HG03064 (cell line): ENCODE measurements at regions not wholly inside any gene's neighbourhood (a gene's known extent, or its start where the extent isn't known, plus 50 kb on each side); places are given as distances from the start of the nearest gene placed in this dataset.
"Not testable (repeated sequence)": the region's sequence is repeated elsewhere in the genome, so short reads cannot be mapped to it uniquely, and the experiment has no call there.

Experiments used
- ATAC-seq: cut with Tn5 transposase; IDR thresholded peaks from one replicate; pipeline ENCODE4 v1.9.1; 2021; ENCODE audit warnings: low read depth; ENCODE audit not compliant: unreplicated experiment

GRCh38 chr10:109218207-109218606, 705.1 kb downstream of the XPNPEP1 start:
- no peak for ATAC-seq

GRCh38 chr10:109215291-109216075, 707.8 kb downstream of the XPNPEP1 start:
- ATAC-seq: no peak

DNA sequence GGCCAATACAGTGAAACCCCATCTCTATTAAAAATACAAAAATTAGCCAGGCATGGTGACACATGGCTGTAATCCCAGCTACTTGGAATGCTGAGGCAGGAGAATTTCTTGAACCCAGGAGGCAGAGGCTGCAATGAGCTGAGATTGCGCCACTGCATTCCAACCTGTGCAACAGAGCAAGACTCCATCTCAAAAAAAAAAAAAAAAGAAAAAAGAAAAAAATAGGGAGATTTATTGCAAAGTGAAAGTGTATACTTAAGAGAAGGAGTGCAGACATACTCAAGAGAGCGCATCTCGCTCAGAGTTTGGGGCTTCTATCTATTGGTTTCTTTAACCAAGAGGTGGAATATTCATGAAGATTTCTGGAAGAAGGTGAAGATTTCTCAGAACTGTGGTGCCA, 708.4 kb downstream of the XPNPEP1 start:
- not testable (repeated sequence) for ATAC-seq

GRCh38 chr10:109207361-109207760, 716.0 kb downstream of the XPNPEP1 start:
- ATAC-seq: no peak

DNA sequence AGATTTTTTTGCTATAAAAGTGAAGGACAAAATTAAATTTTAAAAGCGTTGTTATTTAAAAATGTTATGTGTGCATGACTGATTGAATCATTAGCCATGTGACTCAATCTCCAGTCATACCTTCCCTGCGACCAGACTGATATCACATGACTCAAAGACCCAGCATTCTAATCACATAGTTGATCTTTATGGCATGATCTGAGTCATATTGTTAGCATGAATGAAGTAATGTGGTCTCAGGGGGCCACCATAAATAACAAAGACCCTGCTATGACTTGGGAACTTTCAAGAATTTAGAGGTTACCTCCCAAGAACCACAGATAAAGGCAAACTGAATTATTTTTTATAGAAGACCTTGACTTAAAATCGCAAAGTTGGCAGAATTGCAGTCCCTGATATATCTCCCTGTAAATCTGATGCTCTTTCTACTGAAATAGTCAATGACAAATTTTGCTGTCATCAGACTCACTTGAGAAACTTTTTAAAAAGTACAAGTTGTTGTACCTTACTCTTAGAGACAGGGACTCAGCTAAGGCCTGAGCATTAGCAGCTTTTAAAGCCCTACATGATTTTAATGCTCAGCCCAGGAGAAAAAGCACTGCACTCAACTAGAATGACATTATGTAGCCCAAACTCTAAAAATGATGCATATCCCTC, 717.3 kb downstream of the XPNPEP1 start:
- ATAC-seq: no peak

GRCh38 chr10:109203646-109204353, 719.5 kb downstream of the XPNPEP1 start:
- ATAC-seq: no peak

DNA sequence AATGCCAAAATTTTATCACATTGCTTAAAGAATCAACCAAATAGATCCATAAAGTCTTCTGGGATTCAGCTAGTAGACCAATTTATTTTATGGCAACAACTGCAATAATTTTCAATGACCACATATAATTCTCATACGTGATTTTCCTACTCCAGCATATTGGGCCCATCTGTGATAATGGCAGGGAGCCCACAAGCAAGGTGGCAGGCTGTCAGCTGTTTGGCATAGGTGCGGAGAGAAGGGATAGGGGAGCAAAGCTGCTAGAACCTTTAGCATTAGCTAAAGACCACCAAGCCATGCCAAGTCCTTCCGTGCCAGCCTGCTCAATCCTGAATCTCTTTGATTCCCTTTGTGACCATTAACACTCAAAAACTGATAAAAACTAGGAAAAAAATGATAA, 721.2 kb downstream of the XPNPEP1 start:
- ATAC-seq: no peak

DNA sequence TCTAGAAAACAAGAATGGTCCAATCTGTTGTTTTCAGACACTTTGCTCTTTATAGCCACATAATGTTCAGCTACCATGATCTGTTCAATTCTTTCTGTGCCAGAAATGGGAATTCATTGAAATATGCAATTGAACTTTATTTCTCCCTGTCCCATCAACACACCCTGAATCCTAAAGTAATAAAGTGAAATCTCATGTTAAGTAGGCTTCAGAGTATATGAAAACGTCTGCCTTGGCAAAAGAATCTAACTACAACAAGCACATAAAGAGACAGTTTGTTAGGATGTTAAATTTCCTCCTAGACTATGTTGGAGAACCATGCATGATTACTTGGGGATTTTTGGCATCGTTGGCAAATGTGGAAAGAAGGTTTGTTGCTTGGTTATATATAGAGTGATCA, 722.7 kb downstream of the XPNPEP1 start:
- ATAC-seq: no peak

DNA sequence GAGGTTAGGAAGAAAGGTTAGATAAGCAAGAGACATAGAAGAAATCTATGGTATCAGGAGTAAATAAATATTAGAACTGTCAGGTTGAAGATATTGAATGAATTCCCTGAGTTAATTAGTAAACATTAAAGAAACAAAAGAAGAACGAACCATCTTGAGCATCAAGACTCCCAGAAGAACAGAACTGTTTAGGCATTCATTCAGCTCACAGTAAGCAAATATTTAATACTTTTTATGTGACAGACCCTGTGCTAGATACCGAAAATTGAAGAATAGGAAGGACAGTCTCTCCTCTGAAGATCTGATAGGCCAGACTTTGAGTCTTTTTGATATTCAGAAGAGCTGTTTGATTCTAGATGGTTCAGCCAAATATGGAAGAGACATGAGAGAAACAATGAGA, 731.5 kb downstream of the XPNPEP1 start:
- no peak for ATAC-seq

DNA sequence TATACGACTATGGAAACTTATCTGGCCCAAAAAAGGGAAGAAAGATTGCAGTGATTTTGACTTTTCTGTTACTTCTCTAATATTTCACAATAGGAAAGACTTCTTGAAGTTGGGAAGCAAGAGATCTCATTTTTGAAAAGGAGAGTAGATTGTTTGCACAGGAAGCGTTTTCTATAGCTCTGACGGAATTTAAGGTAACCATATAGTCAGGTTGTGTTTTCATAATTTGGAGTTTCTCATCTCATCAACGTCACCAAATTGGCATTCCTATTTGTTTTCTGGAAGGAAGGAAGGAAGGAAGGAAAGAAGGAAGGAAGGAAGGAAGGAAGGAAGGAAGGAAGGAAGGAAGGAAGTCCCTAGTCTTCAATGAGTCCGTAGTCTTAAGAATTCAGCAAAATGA, 732.0 kb downstream of the XPNPEP1 start:
- ATAC-seq: no peak

DNA sequence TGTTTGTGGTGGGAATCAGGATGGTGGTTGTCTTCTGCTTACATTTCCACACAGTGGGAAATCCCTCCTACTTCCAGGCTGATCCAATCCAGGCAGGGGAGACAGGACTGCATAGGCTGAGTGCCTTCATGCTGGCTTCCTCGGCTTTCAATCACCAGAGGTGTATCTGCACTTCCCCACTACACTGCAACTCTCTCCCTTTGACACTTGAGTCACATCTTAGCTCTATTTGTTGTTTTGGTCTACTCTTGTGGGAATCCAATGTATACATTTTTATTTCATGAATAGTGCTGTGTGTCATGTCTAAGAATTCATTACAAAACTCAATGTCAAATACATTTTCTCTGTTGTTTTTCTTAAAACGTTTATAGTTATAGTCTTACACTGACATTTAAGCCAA, 735.6 kb downstream of the XPNPEP1 start:
- no peak for ATAC-seq

GRCh38 chr10:109183366-109183765, 739.9 kb downstream of the XPNPEP1 start:
- ATAC-seq: no peak

- no peak for ATAC-seq
Measured at GRCh38 chr10:109178591-109178990, 744.7 kb downstream of the XPNPEP1 start.

- ATAC-seq: no peak
Measured at GRCh38 chr10:109174526-109174925, 748.8 kb downstream of the XPNPEP1 start.

DNA sequence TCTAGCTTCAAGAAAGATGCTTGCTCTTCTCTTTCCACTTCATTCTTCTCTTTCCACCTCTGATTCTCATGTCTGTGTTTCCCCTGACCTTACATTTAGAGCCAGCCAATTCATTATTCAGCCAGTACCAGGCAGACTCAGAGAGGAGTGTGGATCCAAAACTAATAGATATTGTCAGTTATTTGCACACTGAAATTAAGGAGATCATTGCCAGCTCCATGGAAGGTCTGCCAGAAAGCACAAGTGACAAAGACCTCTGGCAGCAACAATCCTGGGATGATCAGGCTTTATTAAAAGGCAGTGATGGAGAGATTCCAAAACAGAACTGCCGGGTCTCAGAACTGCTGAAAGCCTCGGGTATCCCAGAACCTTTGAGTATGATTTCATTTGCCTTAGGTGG, 749.4 kb downstream of the XPNPEP1 start:
- no peak for ATAC-seq

- ATAC-seq: no peak
Measured at GRCh38 chr10:109173121-109173520, 750.2 kb downstream of the XPNPEP1 start.

- no peak for ATAC-seq
Measured at GRCh38 chr10:109166935-109167334, 756.4 kb downstream of the XPNPEP1 start.

- no peak for ATAC-seq
Measured at GRCh38 chr10:109159351-109159750, 764.0 kb downstream of the XPNPEP1 start.

GRCh38 chr10:109156396-109156795, 766.9 kb downstream of the XPNPEP1 start:
- ATAC-seq: no peak

DNA sequence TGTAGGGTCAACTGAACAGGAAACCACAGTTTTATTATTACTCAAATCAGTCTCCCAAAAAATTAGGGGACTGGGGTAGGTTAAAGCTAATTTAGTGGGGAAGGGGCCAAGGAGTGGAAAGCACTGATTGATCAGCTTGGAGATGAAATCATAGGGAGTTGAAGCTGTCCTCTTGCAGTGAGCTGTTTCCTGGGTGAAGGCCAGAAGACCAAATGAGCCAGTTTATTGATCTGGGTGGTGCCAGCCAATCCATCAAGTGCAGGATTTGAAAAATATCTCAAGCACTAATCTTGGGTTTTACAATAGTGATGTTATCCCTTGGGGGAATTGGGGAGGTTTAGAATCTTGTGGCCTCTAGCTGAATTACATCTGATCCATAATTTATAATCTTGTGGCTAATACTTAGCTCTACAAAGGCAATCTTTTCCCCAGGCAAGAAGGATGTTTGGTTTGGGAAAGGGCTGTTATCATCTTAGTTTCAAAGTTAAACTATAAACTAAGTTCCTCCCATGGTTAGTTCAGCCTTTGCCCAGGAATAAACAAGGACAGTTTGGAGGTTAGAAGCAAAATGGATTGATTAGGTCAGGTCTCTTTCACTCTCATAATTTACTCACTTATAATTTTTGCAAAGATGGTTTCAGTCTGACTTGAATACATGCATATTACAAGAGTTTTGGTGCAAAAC, 773.5 kb downstream of the XPNPEP1 start:
- ATAC-seq: no peak

DNA sequence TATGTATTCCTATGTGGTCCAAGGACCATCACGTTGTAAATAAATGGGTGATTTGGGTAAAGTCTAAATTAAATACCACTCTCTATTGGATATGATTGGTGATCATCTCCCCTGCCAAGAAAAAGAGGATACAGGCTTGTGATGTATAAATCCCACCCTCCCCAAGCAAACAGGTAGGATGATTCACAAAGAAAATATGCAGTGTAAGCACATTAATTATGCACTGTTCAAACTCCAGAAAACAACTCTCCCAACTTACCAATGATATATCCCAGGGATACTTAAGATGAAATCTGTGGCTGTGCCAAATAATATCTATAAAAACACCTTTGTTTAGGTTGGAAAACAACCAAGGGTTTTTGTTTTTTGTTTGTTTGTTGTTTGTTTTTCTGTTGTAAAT, 795.9 kb downstream of the XPNPEP1 start:
- no peak for ATAC-seq
